ENCODE measurements at regions not wholly inside any gene's neighbourhood (a gene's known extent, or its start where the extent isn't known, plus 50 kb on each side); places are given as distances from the start of the nearest gene placed in this dataset.

DNA sequence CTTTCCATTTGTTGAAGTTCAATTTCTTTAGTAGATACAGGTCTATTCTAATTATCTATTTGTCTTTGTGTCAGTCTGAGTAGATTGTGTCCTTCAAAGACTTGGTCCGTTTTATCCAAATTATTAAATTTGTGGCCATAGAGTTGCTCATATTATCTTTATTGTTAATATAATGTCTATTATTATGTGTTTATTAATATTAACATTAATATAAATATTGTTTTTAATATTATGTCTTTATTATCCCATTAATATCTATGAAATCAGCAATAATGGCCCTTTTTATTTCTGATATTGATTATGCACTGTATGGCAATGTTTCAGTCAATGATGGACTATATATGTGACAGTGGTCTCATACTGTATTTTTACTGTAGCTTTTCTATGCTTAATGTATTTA, 2067.3 kb upstream of the AGA start:
- no peak for DNase-seq

DNA sequence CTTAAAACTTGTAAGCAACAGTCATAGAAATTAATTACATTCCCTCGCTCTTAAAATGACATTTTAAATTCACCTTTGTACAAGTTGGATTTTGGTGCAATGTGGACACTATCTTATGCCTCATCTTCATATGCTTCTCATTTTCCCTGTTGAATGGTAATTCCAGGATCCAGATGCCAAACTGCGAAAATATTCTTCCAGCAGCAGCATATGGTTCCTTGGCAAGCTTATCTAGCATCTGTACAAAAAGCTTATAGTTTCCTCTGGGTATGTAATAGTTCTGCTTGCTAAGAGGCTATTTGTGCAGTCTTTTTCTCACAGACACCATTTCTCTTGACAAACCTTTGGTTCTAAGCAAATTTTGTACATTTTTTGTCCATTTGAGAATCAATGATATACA, 2079.7 kb upstream of the AGA start:
- DNase-seq, result no peak

DNA sequence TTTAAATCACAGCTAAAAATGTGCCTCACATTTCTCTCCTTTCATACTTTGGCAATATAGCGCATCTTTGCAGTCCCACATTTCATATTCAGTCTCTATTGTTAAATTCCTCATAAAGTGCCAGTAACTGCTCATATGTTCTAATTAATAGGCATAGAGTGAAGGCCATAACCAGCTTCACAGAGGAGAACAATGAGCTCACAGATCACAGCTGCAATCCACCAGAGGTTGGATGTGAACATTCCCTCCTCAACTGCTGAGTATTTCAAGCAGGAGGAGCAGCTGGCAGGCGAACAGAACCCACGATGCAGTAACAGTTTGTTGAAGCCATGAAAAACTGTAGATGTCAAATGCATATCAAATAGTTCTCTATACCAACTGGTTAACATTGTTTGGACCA, 2088.7 kb upstream of the AGA start:
- no peak for DNase-seq

DNA sequence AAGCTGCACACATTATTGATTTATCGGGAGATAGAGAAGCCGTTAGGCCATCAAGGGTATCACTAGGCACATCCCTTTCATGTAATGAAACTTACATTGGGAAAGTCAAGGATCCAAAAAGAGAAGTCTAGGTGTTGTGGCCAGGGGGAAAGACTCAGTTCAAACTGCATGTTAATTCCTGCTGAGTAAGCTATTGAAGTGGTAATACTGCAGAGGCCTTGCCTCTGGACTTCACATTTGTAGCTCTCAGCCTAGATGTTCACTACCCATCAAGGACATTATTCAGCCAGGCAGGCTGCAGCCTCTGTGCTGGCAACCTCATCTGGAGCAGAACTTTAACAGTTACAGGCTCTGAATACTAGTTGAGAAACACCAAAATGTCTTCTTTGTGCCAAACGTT, 2094.5 kb upstream of the AGA start:
- no peak for DNase-seq

DNA sequence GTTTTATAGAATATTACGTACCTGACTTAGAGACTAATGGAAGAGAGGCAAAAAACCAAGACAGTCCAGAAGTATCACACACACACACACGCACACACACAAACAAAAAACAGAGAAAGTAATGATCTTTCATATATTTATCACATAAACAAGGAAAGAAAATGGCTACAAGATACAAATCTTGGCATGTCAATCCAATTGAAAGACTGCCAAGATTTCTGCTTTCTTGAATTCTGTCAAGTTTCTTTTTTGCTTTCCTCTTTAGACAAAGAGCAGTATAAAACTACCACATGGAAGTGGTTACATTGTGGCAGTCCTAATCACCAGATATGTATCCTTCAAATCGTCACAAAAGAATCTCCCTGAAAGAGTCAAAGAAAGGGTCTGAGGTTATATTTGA, 2097.4 kb upstream of the AGA start:
- DNase-seq, result no peak

DNA sequence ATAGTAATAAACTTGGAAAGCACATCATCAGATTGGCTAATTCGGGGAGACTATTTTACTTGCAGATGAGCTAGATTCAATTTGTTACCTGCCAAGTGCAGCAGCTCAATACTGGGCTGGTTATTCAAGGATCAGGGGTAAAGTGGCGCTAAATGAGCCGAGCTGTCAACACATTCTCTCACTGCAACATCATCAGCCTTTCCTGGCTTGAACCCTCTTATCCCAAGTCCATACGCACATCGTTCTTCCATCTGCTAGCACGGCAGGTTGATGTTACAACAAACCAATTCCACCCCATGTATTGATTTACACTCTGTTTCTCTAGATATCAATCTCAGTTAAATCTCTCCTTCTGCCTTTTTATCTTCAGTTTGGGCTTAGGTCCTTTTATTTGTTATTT, 2101.5 kb upstream of the AGA start:
- no peak for DNase-seq

DNA sequence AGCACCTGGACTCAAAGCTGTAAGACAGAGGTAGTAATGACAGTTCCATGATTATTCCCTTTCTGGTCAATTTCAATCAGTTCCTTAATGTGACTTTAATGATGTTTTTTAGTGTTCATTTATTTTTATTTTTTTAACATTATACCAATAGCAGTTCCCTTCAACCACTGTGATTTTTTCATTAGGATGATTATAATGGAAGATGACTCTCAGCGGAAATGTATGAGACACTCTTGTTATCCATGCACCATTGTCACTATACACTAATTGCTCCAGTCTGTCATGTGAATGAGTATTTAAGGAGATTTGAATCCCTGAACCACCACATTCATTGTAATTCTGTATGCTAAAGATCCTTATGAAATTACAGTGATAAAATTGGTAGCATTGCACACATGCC, 2102.3 kb upstream of the AGA start:
- no peak for DNase-seq

DNA sequence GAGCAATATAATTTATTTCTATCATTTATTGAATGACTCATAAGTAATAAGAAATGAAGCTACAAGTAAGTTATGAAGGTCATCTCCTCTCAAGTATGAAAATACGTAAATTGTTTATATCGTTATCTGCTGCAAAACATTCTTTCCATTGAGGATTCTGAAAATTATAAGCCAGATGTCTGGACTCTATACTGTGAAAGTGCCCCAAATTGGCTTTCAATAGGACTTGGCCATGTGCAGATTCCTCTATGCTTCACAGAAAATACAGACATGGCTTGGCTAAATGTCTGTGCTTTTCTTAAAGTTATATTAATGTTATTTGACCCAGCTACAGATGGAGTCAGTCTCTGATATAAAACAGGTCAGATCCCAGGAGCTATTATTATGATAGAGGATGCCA, 2109.9 kb upstream of the AGA start:
- no peak for DNase-seq

DNA sequence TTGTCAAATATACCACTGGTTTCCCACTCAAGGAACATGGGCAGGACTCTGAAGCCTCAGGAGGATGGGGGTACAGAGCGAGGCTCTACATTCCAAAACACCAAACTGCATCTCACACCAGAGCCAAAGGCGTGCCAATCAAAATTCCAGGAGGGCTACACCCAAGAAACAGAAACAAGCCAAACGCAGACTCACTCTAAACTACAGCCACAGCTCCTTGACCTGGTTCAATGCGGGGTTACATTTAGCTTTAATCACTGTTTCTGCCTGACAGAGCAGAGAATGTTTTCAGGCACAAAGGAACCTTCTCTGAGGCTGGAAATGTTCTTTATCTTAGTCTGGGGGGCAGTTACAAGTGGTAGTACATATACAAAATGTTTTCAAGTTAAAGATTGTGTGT, 2121.5 kb upstream of the AGA start:
- DNase-seq, result no peak

DNA sequence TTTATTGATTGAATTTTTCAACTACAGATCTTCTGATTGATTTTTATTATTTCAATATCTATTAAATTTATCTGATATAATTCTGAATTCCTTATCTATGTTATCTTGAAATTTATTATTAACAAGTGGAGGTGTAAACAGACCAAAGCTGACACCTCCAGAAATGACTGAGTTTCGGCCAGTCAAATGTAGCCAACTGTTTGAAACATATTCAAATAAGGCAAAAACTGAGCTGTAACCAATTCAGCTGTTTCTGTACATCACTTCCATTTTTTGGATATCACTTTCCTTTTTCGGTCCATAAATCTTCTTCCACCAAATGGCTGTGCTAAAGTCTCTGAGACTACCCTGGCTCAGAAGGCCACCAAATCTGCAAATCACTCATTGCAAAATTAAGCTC, 2127.3 kb upstream of the AGA start:
- no peak for DNase-seq

DNA sequence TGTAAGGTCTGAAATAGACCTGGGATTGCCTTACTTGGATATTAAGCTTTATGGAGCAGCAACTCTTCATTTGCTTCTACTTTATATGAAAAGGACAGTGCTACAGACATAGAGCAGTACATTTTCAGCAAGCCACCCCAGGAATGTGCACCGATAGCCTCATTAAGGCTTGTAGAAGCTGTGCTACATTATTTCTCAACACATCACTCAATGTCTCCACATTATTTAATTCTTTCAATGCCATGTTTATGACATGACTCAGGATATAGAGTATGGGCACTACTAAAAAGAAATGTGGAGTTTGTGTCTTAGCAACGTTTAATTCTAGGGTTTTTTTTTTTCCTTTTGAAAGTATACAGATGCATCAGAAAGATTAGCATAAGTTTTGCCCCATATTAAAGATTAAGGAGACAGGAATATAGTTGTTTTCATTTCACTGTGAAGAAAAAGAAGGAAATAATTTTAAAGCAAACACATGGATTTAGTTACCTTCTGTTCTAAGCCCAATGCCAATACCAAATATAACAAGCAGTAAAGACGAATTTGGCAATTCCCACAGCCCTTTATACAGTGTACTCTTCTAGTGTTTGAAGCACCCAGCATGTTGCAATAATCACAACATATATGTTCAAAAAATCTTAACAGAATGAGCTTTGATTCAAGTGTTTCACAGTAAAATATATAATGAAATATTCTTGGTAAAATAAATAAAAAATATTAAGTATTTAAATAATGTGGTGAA, 2140.1 kb upstream of the AGA start:
- no peak for DNase-seq

DNA sequence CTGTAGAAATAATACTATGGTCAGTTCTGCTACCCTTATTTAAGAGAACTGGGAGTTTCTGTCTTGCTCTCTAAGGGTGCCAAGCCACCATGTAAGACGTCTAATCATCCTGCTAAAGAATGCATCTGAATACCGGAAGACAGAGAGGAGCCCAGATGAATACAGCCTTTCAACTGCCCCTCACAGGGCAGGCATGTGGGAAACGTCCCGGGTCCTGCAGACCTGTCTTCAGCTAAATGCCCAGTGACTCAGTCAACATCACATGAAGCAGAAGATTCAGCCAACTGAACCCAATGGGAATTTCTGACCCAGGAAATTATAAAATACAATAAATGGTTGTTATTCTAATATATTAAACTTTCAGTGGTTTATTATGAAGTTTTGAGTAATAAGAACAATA, 2141.0 kb upstream of the AGA start:
- DNase-seq, result no peak

DNA sequence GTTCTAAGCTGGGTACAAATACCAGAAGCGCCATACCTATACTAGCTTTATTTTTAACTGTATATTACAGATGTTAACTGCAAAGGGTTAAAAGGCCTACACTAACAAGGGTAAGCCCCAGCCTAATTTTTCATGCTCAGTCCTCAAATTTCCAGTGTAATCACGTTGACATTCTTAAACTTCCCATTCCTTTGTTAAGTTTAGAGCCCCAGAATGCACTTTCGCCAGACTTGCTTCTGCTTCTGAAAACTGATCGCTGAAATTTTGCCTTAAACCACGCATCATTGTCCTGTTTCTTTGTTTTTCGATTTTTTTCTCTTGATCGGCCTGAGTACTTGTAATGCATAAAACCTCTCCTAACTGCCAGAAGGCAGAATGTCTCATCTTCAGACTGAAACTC, 2141.9 kb upstream of the AGA start:
- DNase-seq, result no peak

DNA sequence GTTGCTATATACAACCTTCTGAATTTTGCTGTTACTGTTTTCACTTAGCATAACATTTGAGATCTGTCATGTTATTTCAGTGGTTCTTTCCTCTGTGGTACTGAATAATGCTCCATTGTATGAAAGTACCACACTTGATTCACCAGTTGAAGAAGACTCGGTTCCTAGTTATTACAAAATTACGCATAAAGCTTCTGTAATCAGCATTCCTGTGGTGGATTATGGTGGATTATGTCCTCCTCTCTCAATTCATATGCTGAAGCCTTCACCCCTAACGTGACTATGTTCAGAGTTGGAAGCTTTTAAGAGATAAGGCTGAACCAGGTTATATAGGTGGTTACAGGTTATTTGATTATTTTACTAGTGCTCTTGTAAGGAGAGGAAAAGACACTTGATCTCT, 2143.5 kb upstream of the AGA start:
- DNase-seq, result no peak

DNA sequence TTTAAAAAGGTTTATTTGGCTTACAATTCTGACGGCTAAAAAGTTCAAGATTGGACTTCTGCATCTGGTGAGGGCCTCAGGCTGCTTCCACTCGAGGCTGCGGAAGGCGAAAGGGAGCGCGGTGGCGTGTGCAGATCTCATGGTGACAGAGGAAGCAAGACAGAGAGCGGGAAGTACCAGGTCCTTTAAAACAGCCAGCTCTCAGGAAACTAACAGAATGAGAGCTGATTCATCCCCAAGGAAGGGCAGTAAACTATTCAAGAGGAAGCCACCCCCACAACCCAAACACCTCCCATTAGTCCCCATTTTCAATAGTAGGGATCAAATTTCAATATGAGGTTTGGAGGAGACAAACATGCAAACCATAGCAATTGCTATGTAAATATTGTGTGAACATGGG, 2144.2 kb upstream of the AGA start:
- no peak for DNase-seq

DNA sequence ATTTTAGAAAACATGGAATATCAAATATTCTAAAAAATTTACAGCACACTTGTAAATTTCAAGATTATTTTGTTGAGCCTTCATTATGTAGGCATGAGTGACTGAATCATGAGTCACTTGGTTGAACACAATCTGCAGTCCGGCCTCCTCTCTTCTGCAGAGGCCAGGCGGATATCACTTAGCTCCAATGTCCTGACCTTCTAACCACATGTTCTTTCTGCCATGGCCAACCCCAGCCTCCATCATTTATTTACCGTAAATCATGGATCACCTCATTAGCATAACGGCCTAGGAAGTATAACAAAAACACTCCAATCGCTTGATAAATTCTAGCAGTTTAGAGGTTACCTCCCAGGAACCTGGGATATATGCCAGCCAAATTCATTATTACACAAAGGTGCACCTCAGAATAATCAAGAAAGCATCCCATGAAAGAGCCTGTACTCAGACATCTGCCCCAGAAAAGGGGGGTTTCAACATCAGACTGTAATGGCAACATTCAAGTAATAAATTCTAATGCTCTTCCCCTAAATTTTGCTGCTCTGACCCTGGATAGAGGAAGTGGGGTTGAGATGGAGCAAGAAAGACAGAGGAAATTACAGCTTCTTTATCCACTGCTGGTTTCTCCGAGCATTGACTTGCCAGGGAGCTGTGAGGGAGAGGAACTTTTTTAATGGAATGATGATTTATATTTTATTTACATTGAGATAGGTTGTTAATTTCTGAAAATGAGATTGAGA, 2153.6 kb upstream of the AGA start:
- DNase-seq, result no peak

DNA sequence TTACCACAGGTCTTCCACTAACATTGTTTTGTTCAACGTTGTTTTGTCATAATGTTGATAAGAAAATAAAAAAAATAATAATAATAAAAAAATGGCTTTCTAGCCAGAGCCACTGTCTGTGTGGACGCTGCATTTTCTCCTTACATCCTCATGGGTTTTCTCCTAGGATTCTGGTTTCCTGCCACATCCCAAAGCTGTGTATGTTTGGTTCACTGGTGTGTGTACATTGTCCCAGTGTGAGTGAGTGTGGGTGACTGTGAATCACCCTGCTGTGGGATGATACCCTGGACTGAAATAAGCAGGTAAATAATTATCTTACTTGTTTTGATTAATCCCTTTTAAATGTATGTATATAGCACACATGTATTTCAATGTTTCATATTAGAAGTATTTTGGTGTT, 2154.4 kb upstream of the AGA start:
- DNase-seq, result no peak

DNA sequence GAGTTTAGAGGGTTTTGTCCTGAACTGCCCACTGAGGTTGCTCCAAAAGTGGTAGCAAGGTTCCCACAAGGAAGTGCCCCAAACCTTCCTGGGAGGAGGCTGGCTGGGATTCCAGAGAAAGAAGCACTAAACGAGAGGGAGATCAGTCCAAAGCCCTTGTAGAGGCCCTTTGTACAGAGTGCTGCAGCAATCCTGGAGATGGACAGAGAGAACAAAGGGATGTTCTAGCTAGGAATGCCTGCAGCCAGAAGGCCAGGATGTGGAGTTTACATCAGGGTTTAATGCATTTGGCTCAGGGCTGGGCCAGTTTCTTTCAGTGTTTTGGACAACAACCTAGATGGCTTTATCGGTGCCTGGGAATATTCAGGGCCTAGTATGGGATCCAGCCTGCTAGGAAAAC, 2155.1 kb upstream of the AGA start:
- DNase-seq, result no peak

DNA sequence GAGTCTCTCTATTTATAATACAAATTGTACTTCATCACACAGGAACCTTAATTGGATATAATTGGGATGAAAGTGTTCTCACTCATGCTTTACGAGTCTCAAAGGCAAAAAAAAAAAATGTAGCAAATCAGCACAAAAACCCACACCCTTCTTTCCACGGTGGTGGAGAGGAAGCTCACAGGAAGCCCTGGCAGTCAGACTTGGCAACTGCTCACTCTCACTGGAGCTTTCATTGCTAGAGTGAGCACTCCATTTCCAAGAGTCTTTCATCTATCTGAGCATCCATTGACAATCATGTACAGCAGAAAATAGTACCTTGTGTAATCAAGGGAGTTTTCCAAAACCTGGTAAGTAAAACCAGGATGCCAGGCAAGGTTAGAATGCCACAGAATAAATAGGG, 2159.4 kb upstream of the AGA start:
- no peak for DNase-seq

DNA sequence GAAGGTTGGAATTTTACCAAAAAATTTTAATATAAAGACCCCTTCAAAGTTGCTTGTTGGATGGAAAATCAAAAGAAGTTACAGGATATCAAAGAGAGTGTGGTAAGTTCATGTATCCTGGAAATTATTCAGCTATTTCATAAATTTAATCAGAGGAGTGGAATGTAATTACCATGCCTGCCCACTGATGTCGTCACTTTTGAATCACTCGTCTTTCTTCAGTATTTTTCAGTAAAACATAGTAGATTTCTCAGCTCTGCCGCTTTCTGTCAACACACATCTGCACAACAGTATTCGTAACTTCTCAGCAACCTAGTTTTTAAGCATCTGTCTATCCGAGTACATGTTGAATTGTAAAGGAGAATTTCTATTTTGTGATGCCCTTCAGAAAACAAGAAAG, 2163.0 kb upstream of the AGA start:
- DNase-seq, result no peak

DNA sequence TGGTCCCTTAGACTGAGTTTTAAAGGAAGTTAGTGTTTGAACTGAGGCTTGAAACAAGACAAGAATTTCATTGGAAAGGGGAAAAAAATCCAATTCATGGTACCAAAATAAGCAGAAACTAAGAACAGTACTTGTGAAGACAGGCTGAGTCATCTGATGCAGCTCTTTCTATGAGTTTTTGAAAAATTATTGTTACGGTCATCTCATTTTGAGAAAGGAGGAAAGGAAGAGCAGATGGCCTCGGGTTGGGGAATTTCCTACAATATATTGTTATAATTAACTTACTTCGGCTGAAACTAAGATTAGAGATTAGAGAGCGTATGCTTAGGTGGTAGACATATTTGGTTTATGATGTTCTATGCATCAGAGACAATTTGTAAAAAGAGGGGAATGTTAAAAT, 2164.8 kb upstream of the AGA start:
- no peak for DNase-seq

DNA sequence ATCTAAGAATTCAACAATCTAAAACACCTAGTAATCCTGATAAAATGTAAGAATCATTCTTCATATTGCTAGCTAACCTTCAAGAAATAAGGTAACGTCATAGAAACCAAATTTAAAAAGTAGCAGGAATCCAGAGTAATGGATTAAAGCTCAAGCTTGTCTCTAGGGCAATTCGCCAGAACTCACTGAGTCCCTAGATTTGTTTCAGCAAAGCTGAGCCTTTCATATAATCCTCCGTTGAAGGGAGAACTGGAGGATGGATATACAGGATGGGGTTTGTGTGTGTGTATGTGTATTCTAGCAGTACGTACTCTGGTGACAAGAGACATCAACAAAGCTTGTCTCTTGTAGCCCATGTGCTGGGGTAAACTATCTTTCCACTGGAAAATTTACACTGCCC, 2173.5 kb upstream of the AGA start:
- no peak for DNase-seq

DNA sequence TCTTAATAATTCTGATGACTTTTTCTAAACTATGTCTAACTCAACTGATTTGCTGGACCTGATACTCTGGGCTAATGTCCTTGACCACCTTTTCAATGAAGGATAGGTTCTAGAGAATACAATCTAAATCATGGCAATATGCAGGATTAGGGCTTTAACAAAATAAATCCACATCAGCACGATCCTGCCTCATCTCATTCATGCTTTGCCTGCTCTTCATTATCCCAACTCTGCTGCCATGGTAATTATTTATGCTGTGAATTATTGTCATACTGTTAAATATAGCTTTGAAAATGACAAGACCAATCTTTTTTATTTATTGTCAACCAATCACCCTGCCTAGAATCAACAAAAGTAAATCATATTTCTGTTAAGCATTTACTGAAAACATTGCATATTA, 2176.7 kb upstream of the AGA start:
- DNase-seq, result no peak

DNA sequence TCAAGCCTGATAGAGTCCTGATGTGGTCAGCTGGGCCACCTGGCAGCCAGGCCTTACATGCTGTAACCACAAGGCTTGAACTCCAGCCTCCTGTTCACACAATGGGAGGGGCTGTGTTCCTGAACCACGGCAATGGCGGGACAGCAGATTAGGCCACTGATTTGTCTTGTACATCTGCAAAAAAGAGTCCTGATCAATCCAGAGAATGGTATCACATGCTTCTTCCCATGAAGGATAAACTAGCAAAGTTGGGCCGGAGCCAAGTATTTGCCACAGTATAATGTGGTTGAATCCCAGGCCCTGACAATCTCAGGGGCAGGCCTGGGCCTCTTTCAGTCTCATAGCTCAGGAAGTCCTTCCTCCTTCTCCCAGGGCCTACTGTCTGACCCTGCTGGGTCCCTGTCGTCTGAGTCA, 2182.5 kb upstream of the AGA start:
- no peak for DNase-seq

DNA sequence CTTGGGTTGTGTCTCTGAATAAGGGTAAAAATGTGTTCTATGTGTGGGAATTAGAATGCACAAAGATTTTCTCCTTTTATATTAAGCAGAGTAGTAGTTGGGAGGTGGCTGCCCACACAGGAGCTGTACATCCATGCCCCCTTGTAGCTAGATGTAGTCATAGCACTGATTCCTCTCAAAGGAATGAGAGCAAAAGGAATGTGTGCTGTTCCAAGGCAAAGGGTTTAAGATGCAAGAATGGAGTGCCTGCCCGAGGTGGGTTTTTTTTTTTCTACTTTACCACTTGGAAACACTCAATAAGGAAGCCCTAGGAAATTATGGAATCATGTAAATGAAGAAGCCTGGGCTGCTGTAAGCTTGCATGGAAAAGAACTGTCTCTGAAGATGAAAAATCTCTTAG, 2183.2 kb upstream of the AGA start:
- no peak for DNase-seq

Measured in stimulated activated CD4-positive, alpha-beta T cell treated with anti-CD3 and anti-CD28 coated beads, Interleukin-12 subunit alpha, Interleukin-12 subunit beta, amount 100 ng/mL, for 4 hours (primary cell).